Choroid plexus epithelial cell (primary cell): ENCODE measurements at regions not wholly inside any gene's neighbourhood (a gene's known extent, or its start where the extent isn't known, plus 50 kb on each side); places are given as distances from the start of the nearest gene placed in this dataset.
A peak's percentile ranks its signal among the peaks of the same experiment; 100 is the strongest.
"Not testable (repeated sequence)": the region's sequence is repeated elsewhere in the genome, so short reads cannot be mapped to it uniquely, and the experiment has no call there.

Experiments used
- DNase-seq: peaks from one replicate; pipeline ENCODE4 v3.0.0-alpha.2; 2010; ENCODE audit warnings: low read depth
- H3K4me3 ChIP-seq: 2 replicates; pipeline ENCODE4 v1.5.1; 2011; ENCODE audit warnings: low read depth, mild to moderate bottlenecking, control low read depth, low read length, moderate library complexity
- TF ChIP-seq, protein P1 (sequence below): conservative IDR thresholded peaks from 2 replicates; pipeline ENCODE4 v1.5.1; 2011; ENCODE audit warnings: low read depth, mild to moderate bottlenecking, control low read depth, inconsistent platforms, low read length, moderate library complexity

DNA sequence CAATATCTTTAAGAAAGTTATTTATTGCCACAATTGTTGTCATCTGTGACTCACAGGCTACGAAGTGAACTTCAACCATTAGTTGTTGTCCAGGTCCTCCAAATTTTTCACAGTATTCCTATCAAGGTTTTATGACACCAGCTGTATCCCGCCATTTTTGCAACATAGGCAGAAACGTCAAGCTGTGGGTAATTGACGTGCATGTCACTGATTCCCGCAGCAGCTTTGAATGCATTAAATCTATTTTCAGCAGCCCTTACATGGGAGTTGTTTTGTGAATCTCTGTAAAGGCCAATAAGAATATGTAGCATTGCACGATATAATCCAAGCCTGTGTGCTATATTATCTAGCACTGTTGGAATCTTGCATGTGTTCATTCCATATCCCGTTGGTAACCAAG lies 109.1 kb upstream of the TOPAZ1 start:
- no peak for DNase-seq
- TF ChIP-seq, protein P1, sequence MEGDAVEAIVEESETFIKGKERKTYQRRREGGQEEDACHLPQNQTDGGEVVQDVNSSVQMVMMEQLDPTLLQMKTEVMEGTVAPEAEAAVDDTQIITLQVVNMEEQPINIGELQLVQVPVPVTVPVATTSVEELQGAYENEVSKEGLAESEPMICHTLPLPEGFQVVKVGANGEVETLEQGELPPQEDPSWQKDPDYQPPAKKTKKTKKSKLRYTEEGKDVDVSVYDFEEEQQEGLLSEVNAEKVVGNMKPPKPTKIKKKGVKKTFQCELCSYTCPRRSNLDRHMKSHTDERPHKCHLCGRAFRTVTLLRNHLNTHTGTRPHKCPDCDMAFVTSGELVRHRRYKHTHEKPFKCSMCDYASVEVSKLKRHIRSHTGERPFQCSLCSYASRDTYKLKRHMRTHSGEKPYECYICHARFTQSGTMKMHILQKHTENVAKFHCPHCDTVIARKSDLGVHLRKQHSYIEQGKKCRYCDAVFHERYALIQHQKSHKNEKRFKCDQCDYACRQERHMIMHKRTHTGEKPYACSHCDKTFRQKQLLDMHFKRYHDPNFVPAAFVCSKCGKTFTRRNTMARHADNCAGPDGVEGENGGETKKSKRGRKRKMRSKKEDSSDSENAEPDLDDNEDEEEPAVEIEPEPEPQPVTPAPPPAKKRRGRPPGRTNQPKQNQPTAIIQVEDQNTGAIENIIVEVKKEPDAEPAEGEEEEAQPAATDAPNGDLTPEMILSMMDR: no peak
- no peak overlapping the region for H3K4me3 ChIP-seq

DNA sequence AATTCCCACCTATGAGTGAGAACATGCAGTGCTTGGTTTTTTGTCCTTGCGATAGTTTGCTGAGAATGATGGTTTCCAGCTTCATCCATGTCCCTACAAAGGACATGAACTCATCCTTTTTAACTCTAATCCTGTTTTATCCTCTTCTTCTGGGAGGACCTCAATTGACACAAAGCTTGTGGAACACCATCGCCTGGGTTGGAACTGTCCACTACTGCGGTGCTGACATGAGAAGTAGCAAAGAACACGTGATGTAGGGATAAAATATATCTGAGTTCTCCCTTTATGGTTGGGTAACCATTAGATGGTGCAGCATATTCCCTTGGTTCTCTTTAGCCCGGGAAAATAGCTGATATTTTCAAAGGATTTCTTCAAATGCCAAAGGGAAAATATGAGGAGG lies 105.3 kb upstream of the TOPAZ1 start:
- no peak overlapping the region for H3K4me3 ChIP-seq
- TF ChIP-seq, protein P1: no peak
- peak; percentile 36 for DNase-seq

DNA sequence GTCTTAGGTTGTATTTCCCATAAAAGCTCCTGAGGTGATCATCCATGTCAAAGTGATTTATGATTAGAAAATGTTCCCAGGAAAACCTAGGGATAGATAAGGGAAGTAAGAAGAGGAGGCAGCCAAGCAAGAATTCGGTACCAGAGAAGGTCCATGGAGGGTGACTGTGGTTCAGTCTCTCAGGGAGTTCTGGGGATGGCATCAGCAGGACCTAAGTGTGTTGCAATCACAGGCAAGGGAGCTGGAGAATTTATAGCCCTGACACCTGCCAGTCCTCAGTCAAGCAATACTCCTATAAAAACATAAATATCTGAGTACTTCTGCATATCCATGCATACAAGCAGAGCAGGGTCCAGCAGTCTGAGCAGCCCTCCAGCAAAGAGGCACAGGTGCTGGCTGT lies 95.6 kb upstream of the TOPAZ1 start:
- H3K4me3 ChIP-seq: no peak overlapping the region
- no peak for DNase-seq
- TF ChIP-seq, protein P1: no peak

DNA sequence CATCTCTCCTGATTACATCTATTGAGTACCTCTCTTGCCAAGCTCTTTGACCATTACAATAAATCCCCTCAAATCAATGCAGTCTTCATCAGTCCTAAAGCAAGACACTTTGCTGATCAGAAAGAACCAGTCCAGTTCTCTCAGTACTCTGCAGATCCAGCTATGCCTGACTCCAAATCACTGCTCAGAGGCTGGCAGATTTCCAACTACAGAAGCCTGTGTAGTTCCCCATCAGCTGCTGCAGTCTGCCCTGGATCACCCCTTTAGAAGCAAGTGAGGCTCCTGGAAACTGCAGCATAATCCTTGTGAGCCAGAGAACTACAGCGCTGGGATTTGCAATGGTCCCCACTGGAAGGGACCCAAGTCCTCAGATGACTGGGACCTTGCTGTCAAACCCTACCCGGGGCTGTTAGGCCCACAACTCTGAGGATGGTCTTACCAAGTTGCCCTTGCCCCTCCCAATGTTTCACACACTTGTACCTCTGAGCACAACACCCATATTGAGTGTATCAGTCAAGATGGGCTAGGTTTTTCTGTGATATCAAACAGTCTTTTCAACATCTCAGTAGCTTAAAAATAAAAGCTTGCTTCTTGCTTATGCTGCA lies 81.9 kb upstream of the TOPAZ1 start:
- TF ChIP-seq, protein P1: no peak
- no peak overlapping the region for H3K4me3 ChIP-seq
- no peak for DNase-seq

DNA sequence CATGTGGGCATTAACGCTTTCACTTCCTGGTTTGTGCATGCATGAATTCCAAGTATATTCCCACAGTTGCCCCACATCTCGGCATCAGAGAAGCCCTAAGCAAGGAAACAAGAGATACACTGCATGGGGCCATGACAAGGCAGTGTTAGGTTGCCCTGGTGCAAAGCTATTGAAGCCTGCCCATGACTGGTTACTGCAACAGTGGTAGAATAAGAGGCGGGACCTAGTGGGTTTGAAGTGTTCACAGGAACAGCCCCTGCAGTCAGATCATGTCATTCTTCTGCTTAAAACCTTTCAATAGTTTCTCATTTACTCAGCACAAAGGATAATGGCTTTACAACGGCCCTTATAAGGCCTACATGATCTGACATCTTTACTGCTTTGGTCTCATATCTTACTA lies 80.9 kb upstream of the TOPAZ1 start:
- DNase-seq: no peak
- TF ChIP-seq, protein P1: no peak

DNA sequence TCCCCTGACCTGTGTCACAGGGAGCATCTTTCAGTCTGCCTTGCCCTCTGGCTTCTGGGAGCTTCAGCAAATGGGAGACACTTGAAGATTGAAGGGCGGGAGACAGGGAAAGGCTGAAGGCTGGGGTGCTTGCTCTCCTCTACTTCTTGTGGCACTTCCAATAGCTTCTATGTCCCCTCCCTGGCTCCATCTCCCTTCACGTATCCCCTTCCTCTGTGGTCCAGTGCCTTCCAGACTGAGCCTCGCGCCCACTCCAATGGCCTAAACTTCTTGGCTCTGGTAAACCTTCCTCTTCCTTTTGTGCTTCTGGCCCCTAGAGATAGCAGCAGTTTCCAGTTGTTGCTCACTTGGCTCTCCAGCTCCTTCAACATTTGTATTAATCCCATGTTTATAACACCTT lies 69.8 kb upstream of the TOPAZ1 start:
- H3K4me3 ChIP-seq: no peak overlapping the region
- no peak for DNase-seq
- TF ChIP-seq, protein P1: no peak

More for the DNA sequence above, 80.9 kb upstream of the TOPAZ1 start:
- H3K4me3 ChIP-seq: no peak overlapping the region

DNA sequence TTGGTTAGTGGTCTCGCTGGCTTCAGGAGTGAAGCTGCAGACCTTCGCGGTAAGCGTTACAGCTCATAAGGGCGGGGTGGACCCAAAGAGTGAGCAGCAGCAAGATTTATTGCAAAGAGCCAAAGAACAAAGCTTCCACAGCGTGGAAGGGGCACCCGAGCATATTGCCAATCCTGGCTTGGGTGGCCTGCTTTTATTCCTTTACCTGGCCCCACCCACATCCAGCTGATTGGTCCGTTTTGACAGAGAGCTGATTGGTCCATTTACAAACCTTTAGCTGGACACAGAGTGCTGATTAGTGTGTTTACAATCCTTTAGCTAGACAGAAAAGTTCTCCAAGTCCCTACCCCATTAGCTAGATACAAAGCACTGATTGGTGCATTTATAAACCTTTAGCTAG lies 69.0 kb upstream of the TOPAZ1 start:
- not testable (repeated sequence) for H3K4me3 ChIP-seq, DNase-seq
